ENCODE measurements at regions not wholly inside any gene's neighbourhood (a gene's known extent, or its start where the extent isn't known, plus 50 kb on each side); places are given as distances from the start of the nearest gene placed in this dataset.
A peak's percentile ranks its signal among the peaks of the same experiment; 100 is the strongest.
"Not testable (repeated sequence)": the region's sequence is repeated elsewhere in the genome, so short reads cannot be mapped to it uniquely, and the experiment has no call there.

DNA sequence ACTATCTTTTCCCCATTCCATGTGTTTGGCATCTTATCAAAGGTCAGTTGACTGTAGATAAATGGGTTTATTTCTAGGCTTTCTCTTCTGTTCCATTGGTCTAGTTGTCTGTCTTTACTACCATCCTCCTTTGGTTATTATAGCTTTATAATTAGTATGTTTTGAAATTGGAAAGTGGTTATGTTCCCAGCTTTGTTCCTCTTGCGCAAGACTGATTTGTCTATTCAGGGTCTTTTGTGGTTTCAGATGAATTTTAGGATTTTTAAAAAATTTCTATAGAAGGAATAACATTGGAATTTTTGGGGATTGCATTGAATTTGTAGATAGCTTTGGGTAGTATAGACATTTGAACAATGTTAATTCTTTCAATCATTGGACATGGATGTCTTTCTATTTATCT, 77.0 kb upstream of the NBPF4 start:
- no peak overlapping the region for H3K56ac ChIP-seq (replicated peaks; ENCODE audit: insufficient read length, low read depth, low read length)
- H3K14ac ChIP-seq (ENCODE audit: insufficient read length): no peak overlapping the region
- ChIA-PET CTCF (ENCODE audit: partially characterized antibody) (no interaction called here), POLR2A (ENCODE audit: partially characterized antibody) (no interaction called here)
- no peaks in the 10 kb centered on the region for H3K27me3 ChIP-seq (replicated peaks in 1 of 4; ENCODE audit: control insufficient read depth in 3 of 4, extremely low read depth in 1 of 4, insufficient read depth in 3 of 4, low read length in 3 of 4)
- no peak overlapping the region for H3K4ac ChIP-seq (replicated peaks; ENCODE audit: insufficient read length, low read depth, low read length)
- no peak for FAIRE-seq
- H4K20me1 ChIP-seq (replicated peaks in 1 of 2; ENCODE audit: control insufficient read depth in 1 of 2, insufficient read depth in 2 of 2, low read length in 2 of 2): no peaks in the 10 kb centered on the region
- no peak overlapping the region for H2BK12ac ChIP-seq (ENCODE audit: low read depth, low read length)
- no peak overlapping the region for H3K27ac ChIP-seq (ENCODE audit: low read depth, low read length)
- no peak overlapping the region for H2BK20ac ChIP-seq (ENCODE audit: low read length)
- H2BK120ac ChIP-seq (replicated peaks; ENCODE audit: low read depth, low read length): no peak overlapping the region
- no peak overlapping the region for H3K23ac ChIP-seq (ENCODE audit: insufficient read length)
- H4K8ac ChIP-seq (ENCODE audit: extremely low read depth, insufficient read depth, low read length): no peak overlapping the region
- no peak overlapping the region for H2BK15ac ChIP-seq (ENCODE audit: low read length)
- H3K4me1 ChIP-seq (replicated peaks in 1 of 4; ENCODE audit: control insufficient read depth in 3 of 4, insufficient read depth in 4 of 4, low read length in 3 of 4): no peaks in the 10 kb centered on the region
- H3K4me2 ChIP-seq (ENCODE audit: insufficient read depth in 1 of 2, low read depth in 2 of 2, low read length in 2 of 2): no peak overlapping the region
- H2BK5ac ChIP-seq (ENCODE audit: low read depth, low read length): no peak overlapping the region
- WGBS, 2 experiments (ENCODE audit: extremely low coverage in 1 of 2, insufficient coverage in 1 of 2, insufficient read length in 1 of 2, insufficient replicate concordance in 2 of 2, low coverage in 1 of 2, low lambda C conversion rate in 2 of 2, missing lambda C conversion rate in 1 of 2): 91% methylated on average over 1 of the region's 1 CpG; no CpG with 5 or more reads in 1 of the 2 experiments
- H2AK5ac ChIP-seq (ENCODE audit: low read depth, low read length): no peak overlapping the region
- no peaks in the 10 kb centered on the region for H3K79me1 ChIP-seq (ENCODE audit: low read depth, low read length)
- H2AFZ ChIP-seq (ENCODE audit: low read length): no peak overlapping the region
- H3K18ac ChIP-seq (ENCODE audit: extremely low read depth, low read length): no peak overlapping the region
- no peak overlapping the region for H4K5ac ChIP-seq (ENCODE audit: insufficient read length, low read depth, low read length)
- no peak overlapping the region for H3K4me3 ChIP-seq (ENCODE audit: extremely low read depth in 1 of 4, insufficient read depth in 2 of 4, low read depth in 3 of 4, low read length in 4 of 4)
- no peak overlapping the region for H4K91ac ChIP-seq (replicated peaks; ENCODE audit: insufficient read length, low read length)
- no peak for TF ChIP-seq GTF2F1 (IDR thresholded peaks at IDR 0.05; ENCODE audit: borderline replicate concordance, low read depth, low read length)
- peak; percentile 69; the same call in 1 of the 2 replicates for TF ChIP-seq CEBPB (IDR thresholded peaks at IDR 0.05; ENCODE audit: low read depth, low read length)
- H3K23me2 ChIP-seq (ENCODE audit: low read depth, low read length): no peaks in the 10 kb centered on the region
- no peak overlapping the region for H3K9ac ChIP-seq (replicated peaks in 1 of 4; ENCODE audit: extremely low read depth in 1 of 4, low read depth in 3 of 4, low read length in 3 of 4)
- DNase-seq (ENCODE audit: low read depth in 1 of 2, low spot score in 2 of 2): no peak
- no peaks in the 10 kb centered on the region for H3K36me3 ChIP-seq (ENCODE audit: control insufficient read depth in 2 of 4, insufficient read depth in 4 of 4, low read length in 3 of 4)
- H3K79me2 ChIP-seq (ENCODE audit: control insufficient read depth in 1 of 2, insufficient read depth in 2 of 2, low read length in 2 of 2): no peaks in the 10 kb centered on the region
- no peaks in the 10 kb centered on the region for H3K9me3 ChIP-seq (ENCODE audit: insufficient read depth in 2 of 2, low read depth in 1 of 2, low read length in 1 of 2)

DNA sequence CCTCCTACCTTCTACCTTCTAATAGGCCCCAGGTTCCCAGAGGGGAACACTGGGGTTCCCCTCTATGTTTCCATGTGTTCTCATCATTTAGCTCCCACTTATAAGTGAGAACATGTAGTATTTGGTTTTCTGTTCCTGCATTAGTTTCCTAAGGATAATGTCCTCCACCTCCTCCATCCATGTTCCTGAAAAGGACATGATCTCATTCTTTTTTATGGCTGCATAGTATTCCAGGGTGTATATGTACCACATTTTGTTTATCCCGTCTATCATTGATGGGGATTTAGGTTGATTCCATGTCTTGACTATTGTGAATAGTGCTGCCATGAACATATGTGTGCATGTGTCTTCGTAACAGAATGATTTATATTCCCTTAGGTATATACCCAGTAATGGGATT, 81.5 kb upstream of the NBPF4 start:
- H3K36me3 ChIP-seq (ENCODE audit: control insufficient read depth in 2 of 4, insufficient read depth in 4 of 4, low read length in 3 of 4); H3K4me3 ChIP-seq (ENCODE audit: extremely low read depth in 1 of 4, insufficient read depth in 2 of 4, low read depth in 3 of 4, low read length in 4 of 4); DNase-seq (ENCODE audit: low read depth in 1 of 2, low spot score in 2 of 2); FAIRE-seq; CTCF ChIA-PET (ENCODE audit: partially characterized antibody); H3K4me1 ChIP-seq (replicated peaks in 1 of 4; ENCODE audit: control insufficient read depth in 3 of 4, insufficient read depth in 4 of 4, low read length in 3 of 4); H3K14ac ChIP-seq (ENCODE audit: insufficient read length); H3K9ac ChIP-seq (replicated peaks in 1 of 4; ENCODE audit: extremely low read depth in 1 of 4, low read depth in 3 of 4, low read length in 3 of 4); H3K4me2 ChIP-seq (ENCODE audit: insufficient read depth in 1 of 2, low read depth in 2 of 2, low read length in 2 of 2); H3K27ac ChIP-seq (ENCODE audit: low read depth, low read length); H2BK20ac ChIP-seq (ENCODE audit: low read length); H2AK5ac ChIP-seq (ENCODE audit: low read depth, low read length); H2BK15ac ChIP-seq (ENCODE audit: low read length); H2AFZ ChIP-seq (ENCODE audit: low read length); H3K79me1 ChIP-seq (ENCODE audit: low read depth, low read length); H4K91ac ChIP-seq (replicated peaks; ENCODE audit: insufficient read length, low read length); H3K79me2 ChIP-seq (ENCODE audit: control insufficient read depth in 1 of 2, insufficient read depth in 2 of 2, low read length in 2 of 2); POLR2A ChIA-PET (ENCODE audit: partially characterized antibody); H3K18ac ChIP-seq (ENCODE audit: extremely low read depth, low read length); H3K23me2 ChIP-seq (ENCODE audit: low read depth, low read length); H3K56ac ChIP-seq (replicated peaks; ENCODE audit: insufficient read length, low read depth, low read length); H2BK5ac ChIP-seq (ENCODE audit: low read depth, low read length); H2BK120ac ChIP-seq (replicated peaks; ENCODE audit: low read depth, low read length); H3K27me3 ChIP-seq (replicated peaks in 1 of 4; ENCODE audit: control insufficient read depth in 3 of 4, extremely low read depth in 1 of 4, insufficient read depth in 3 of 4, low read length in 3 of 4); H3K23ac ChIP-seq (ENCODE audit: insufficient read length); H3K4ac ChIP-seq (replicated peaks; ENCODE audit: insufficient read length, low read depth, low read length); H2BK12ac ChIP-seq (ENCODE audit: low read depth, low read length); H4K8ac ChIP-seq (ENCODE audit: extremely low read depth, insufficient read depth, low read length); H3K9me3 ChIP-seq (ENCODE audit: insufficient read depth in 2 of 2, low read depth in 1 of 2, low read length in 1 of 2); H4K5ac ChIP-seq (ENCODE audit: insufficient read length, low read depth, low read length); H4K20me1 ChIP-seq (replicated peaks in 1 of 2; ENCODE audit: control insufficient read depth in 1 of 2, insufficient read depth in 2 of 2, low read length in 2 of 2): not testable (repeated sequence)
- WGBS, 2 experiments (ENCODE audit: extremely low coverage in 1 of 2, insufficient coverage in 1 of 2, insufficient read length in 1 of 2, insufficient replicate concordance in 2 of 2, low coverage in 1 of 2, low lambda C conversion rate in 2 of 2, missing lambda C conversion rate in 1 of 2): 84% methylated on average over 2 of the region's 2 CpGs; no CpG with 5 or more reads in 1 of the 2 experiments
